Keratinocyte (primary cell): ENCODE measurements at regions not wholly inside any gene's neighbourhood (a gene's known extent, or its start where the extent isn't known, plus 50 kb on each side); places are given as distances from the start of the nearest gene placed in this dataset.

Experiments used
- EZH2 ChIP-seq: IDR thresholded peaks from one replicate; pipeline ENCODE4 v1.6.1; 2012; ENCODE audit warnings: inconsistent platforms, mild to moderate bottlenecking, low read length, moderate library complexity
- TF ChIP-seq, protein P1 (sequence below), 3 experiments: IDR thresholded peaks in 1 of 3; conservative IDR thresholded peaks in 1 of 3; optimal IDR thresholded peaks in 1 of 3; 2 replicates in 2 of 3; 3 replicates in 1 of 3; pipeline versions ENCODE3 to v1.5.1; 2011; ENCODE audit warnings: low read length in 3 of 3, mild to moderate bottlenecking in 3 of 3, moderate library complexity in 2 of 3, control low read depth in 1 of 3, inconsistent platforms in 1 of 3; ENCODE audit not compliant: insufficient read depth in 2 of 3; ENCODE audit errors: extremely low read depth in 1 of 3

DNA sequence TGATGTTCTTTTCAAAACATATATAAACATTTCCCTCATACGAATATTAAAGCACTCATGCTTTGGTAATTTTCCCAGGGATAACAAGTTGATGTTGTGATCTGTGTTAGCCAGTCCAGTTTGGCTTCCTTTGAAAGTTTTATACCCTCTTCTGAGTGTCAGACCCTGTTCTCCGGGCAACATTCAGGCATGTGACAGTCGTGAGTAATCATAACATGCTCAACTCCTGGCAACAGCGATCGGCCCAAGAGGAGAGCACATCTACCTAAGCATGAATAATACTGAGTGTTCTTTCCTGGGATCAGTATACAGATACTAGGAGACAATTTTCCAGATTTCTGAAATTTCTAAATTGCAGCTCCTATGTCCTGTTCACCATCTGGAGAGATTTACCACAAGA, 1086.4 kb downstream of the CDH8 start:
- TF ChIP-seq, protein P1, sequence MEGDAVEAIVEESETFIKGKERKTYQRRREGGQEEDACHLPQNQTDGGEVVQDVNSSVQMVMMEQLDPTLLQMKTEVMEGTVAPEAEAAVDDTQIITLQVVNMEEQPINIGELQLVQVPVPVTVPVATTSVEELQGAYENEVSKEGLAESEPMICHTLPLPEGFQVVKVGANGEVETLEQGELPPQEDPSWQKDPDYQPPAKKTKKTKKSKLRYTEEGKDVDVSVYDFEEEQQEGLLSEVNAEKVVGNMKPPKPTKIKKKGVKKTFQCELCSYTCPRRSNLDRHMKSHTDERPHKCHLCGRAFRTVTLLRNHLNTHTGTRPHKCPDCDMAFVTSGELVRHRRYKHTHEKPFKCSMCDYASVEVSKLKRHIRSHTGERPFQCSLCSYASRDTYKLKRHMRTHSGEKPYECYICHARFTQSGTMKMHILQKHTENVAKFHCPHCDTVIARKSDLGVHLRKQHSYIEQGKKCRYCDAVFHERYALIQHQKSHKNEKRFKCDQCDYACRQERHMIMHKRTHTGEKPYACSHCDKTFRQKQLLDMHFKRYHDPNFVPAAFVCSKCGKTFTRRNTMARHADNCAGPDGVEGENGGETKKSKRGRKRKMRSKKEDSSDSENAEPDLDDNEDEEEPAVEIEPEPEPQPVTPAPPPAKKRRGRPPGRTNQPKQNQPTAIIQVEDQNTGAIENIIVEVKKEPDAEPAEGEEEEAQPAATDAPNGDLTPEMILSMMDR (optimal IDR thresholded peaks at IDR 0.05 in 1 of 3, IDR thresholded peaks at IDR 0.05 in 1 of 3, conservative IDR thresholded peaks at IDR 0.05 in 1 of 3; ENCODE audit: extremely low read depth in 1 of 3, insufficient read depth in 2 of 3, low read length in 3 of 3), result no peak
- no peak for TF ChIP-seq EZH2
